DND-41 (cell line): ENCODE measurements at regions not wholly inside any gene's neighbourhood (a gene's known extent, or its start where the extent isn't known, plus 50 kb on each side); places are given as distances from the start of the nearest gene placed in this dataset.

Source experiments
- EZH2 ChIP-seq: IDR thresholded peaks from 3 replicates; pipeline ENCODE4 v1.6.1; 2012; ENCODE audit warnings: borderline replicate concordance, low read depth, mild to moderate bottlenecking, moderate library complexity, low read length, inconsistent platforms; ENCODE audit not compliant: severe bottlenecking
- TF ChIP-seq, protein P1 (sequence below): IDR thresholded peaks from 2 replicates; pipeline ENCODE4 v1.5.1; 2012; ENCODE audit warnings: borderline replicate concordance, low read length, moderate library complexity, mild to moderate bottlenecking; ENCODE audit not compliant: poor library complexity, severe bottlenecking; ENCODE audit errors: extremely low read depth

DNA sequence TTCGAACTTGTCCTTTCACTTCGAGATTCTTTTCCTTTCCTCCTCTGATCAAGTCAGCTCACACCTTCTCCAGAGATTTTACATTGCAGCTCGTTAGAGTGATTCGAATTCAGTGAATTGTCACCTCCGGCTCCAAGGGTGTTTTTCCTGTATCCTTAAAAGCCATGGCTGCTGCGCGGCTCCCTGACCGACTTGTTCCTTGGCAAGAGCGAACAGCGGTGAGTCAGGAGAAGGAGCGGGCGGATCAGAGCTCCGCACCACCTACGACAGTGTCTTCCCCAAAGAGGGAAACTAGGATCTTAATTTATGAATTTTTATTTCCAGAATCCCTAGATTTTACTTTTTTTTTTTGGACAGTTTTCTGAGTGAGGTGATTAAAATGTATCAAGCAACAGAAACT is 204.4 kb upstream of the ADGRL2 start:
- TF ChIP-seq, protein P1, sequence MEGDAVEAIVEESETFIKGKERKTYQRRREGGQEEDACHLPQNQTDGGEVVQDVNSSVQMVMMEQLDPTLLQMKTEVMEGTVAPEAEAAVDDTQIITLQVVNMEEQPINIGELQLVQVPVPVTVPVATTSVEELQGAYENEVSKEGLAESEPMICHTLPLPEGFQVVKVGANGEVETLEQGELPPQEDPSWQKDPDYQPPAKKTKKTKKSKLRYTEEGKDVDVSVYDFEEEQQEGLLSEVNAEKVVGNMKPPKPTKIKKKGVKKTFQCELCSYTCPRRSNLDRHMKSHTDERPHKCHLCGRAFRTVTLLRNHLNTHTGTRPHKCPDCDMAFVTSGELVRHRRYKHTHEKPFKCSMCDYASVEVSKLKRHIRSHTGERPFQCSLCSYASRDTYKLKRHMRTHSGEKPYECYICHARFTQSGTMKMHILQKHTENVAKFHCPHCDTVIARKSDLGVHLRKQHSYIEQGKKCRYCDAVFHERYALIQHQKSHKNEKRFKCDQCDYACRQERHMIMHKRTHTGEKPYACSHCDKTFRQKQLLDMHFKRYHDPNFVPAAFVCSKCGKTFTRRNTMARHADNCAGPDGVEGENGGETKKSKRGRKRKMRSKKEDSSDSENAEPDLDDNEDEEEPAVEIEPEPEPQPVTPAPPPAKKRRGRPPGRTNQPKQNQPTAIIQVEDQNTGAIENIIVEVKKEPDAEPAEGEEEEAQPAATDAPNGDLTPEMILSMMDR, result no peak
- no peak for TF ChIP-seq EZH2
